ENCODE measurements at regions not wholly inside any gene's neighbourhood (a gene's known extent, or its start where the extent isn't known, plus 50 kb on each side); places are given as distances from the start of the nearest gene placed in this dataset.

GRCh38 chr9:99373912-99374311, 151.8 kb downstream of the SEC61B start:
- DNase-seq (ENCODE audit: extremely low read depth, low read depth) = no peak
- no peak overlapping the region for H3K4me3 ChIP-seq (replicated peaks; ENCODE audit: low read depth, low read length)
- no peak for TF ChIP-seq CTCF (IDR thresholded peaks at IDR 0.05; ENCODE audit: low read depth, low read length, missing control alignments)

- no peak overlapping the region for H3K4me3 ChIP-seq (replicated peaks; ENCODE audit: low read depth, low read length)
- no peak for TF ChIP-seq CTCF (IDR thresholded peaks at IDR 0.05; ENCODE audit: low read depth, low read length, missing control alignments)
- DNase-seq (ENCODE audit: extremely low read depth, low read depth) = no peak
Measured at GRCh38 chr9:99374793-99375192, 152.7 kb downstream of the SEC61B start.

GRCh38 chr9:99375481-99375880, 153.4 kb downstream of the SEC61B start:
- no peak for DNase-seq (ENCODE audit: extremely low read depth, low read depth)
- no peak for TF ChIP-seq CTCF (IDR thresholded peaks at IDR 0.05; ENCODE audit: low read depth, low read length, missing control alignments)
- H3K4me3 ChIP-seq (replicated peaks; ENCODE audit: low read depth, low read length) = no peak overlapping the region

GRCh38 chr9:99377790-99378775, 156.0 kb downstream of the SEC61B start:
- no peak for DNase-seq (ENCODE audit: extremely low read depth, low read depth)
- no peak for TF ChIP-seq CTCF (IDR thresholded peaks at IDR 0.05; ENCODE audit: low read depth, low read length, missing control alignments)
- H3K4me3 ChIP-seq (replicated peaks; ENCODE audit: low read depth, low read length) = no peak overlapping the region

GRCh38 chr9:99383536-99383935, 161.5 kb downstream of the SEC61B start:
- no peak for TF ChIP-seq CTCF (IDR thresholded peaks at IDR 0.05; ENCODE audit: low read depth, low read length, missing control alignments)
- DNase-seq (ENCODE audit: extremely low read depth, low read depth) = no peak

GRCh38 chr9:99385215-99385614, 163.1 kb downstream of the SEC61B start:
- no peak for DNase-seq (ENCODE audit: extremely low read depth, low read depth)
- no peak for TF ChIP-seq CTCF (IDR thresholded peaks at IDR 0.05; ENCODE audit: low read depth, low read length, missing control alignments)
- no peak overlapping the region for H3K4me3 ChIP-seq (replicated peaks; ENCODE audit: low read depth, low read length)

More at GRCh38 chr9:99383536-99383935, 161.5 kb downstream of the SEC61B start:
- no peak overlapping the region for H3K4me3 ChIP-seq (replicated peaks; ENCODE audit: low read depth, low read length)

All from HFF-Myc (cell line).